Activated gamma-delta T cell (primary cell): ENCODE measurements at regions not wholly inside any gene's neighbourhood (a gene's known extent, or its start where the extent isn't known, plus 50 kb on each side); places are given as distances from the start of the nearest gene placed in this dataset.
"Not testable (repeated sequence)": the region's sequence is repeated elsewhere in the genome, so short reads cannot be mapped to it uniquely, and the experiment has no call there.

ENCODE experiments used
- DNase-seq: peaks from one replicate; lab custom pipeline; 2025; lab: John Stamatoyannopoulos, UW

- not testable (repeated sequence) for DNase-seq
Measured at GRCh38 chr9:42656789-42657188, 473.3 kb downstream of the SPATA31A6 start.

GRCh38 chr9:42657496-42657895 is 474.0 kb downstream of the SPATA31A6 start:
- not testable (repeated sequence) for DNase-seq

GRCh38 chr9:42697146-42697545 is 513.7 kb downstream of the SPATA31A6 start:
- not testable (repeated sequence) for DNase-seq

- DNase-seq = not testable (repeated sequence)
Measured at GRCh38 chr9:42702890-42703289, 519.4 kb downstream of the SPATA31A6 start.

- DNase-seq = peak; percentile 24
Measured at GRCh38 chr9:42724841-42725835, 541.7 kb downstream of the SPATA31A6 start.

GRCh38 chr9:42743030-42743814 is 559.8 kb downstream of the SPATA31A6 start:
- DNase-seq = peak; percentile 16

GRCh38 chr9:42757251-42757650 is 573.8 kb downstream of the SPATA31A6 start:
- DNase-seq = not testable (repeated sequence)

GRCh38 chr9:42759320-42759719 is 575.9 kb downstream of the SPATA31A6 start:
- DNase-seq = not testable (repeated sequence)

- DNase-seq = not testable (repeated sequence)
Measured at GRCh38 chr9:42782201-42782600, 598.7 kb downstream of the SPATA31A6 start.

- DNase-seq = not testable (repeated sequence)
Measured at GRCh38 chr9:42792725-42793124, 609.3 kb downstream of the SPATA31A6 start.

- not testable (repeated sequence) for DNase-seq
Measured at GRCh38 chr9:42798571-42798970, 615.1 kb downstream of the SPATA31A6 start.

- not testable (repeated sequence) for DNase-seq
Measured at GRCh38 chr9:42802716-42803115, 619.3 kb downstream of the SPATA31A6 start.

- not testable (repeated sequence) for DNase-seq
Measured at GRCh38 chr9:42806674-42807073, 623.2 kb downstream of the SPATA31A6 start.

GRCh38 chr9:42821468-42821867 is 638.0 kb downstream of the SPATA31A6 start:
- not testable (repeated sequence) for DNase-seq

- DNase-seq = not testable (repeated sequence)
Measured at GRCh38 chr9:42848156-42848555, 664.7 kb downstream of the SPATA31A6 start.

- DNase-seq = not testable (repeated sequence)
Measured at GRCh38 chr9:42850896-42851693, 667.6 kb downstream of the SPATA31A6 start.

- DNase-seq = not testable (repeated sequence)
Measured at GRCh38 chr9:42851701-42852100, 668.2 kb downstream of the SPATA31A6 start.

- not testable (repeated sequence) for DNase-seq
Measured at GRCh38 chr9:42852133-42852930, 668.9 kb downstream of the SPATA31A6 start.

GRCh38 chr9:42860133-42860532 is 676.7 kb downstream of the SPATA31A6 start:
- DNase-seq = not testable (repeated sequence)

- DNase-seq = not testable (repeated sequence)
Measured at GRCh38 chr9:42862465-42862864, 679.0 kb downstream of the SPATA31A6 start.
